AML-193 (cell line): ENCODE measurements at regions not wholly inside any gene's neighbourhood (a gene's known extent, or its start where the extent isn't known, plus 50 kb on each side); places are given as distances from the start of the nearest gene placed in this dataset.
A peak's percentile ranks its signal among the peaks of the same experiment; 100 is the strongest.
"Not testable (repeated sequence)": the region's sequence is repeated elsewhere in the genome, so short reads cannot be mapped to it uniquely, and the experiment has no call there.

Experiments
- DNase-seq, 2 experiments: peaks; one replicate each; lab custom pipeline; 2025; lab: John Stamatoyannopoulos, UW

DNA sequence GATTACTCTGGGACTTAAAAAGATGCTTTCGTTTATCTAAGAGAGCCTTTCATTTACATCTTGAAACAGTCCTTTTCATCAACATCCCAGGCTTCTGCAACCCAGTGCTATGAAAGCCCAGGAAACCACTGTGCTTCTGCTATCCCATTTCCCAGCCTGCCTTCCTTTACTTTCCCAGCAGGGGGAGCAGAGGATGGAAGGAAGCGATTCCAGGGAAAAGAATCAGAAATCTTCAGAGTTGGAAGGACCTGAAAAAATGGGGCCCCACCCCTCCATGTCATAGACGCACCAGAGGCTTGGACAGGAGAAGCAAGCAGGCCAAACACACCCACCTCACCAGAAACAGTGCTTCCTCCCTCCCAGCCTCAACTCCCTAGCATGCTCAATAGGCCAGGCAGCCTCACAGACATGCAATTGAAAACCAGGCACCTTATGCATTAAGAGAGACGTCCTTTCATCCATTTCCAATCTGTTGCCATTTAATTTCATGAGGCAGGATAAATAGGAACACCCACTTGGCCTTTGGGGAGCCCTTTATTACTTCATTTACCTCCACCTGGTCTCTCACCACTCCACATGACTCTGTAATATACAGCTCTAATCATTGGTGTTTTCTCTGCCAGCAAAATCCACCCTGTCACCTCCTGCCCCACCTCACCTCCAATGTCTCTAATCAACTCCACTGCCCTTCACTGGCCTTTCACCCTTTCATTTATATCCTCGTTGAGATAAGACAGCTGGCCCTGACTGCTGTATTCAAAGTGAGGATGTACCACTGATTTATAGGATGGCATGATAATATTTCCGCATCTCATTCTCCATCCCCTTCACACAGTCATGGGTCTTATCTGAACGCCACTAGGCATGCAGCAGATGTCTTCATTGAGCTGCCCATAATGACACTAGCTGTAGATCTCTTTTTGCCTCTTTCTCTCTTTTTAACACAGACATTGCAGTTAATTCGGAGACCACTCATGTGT lies 583.9 kb downstream of the NTRK3 start:
- DNase-seq = no peak

DNA sequence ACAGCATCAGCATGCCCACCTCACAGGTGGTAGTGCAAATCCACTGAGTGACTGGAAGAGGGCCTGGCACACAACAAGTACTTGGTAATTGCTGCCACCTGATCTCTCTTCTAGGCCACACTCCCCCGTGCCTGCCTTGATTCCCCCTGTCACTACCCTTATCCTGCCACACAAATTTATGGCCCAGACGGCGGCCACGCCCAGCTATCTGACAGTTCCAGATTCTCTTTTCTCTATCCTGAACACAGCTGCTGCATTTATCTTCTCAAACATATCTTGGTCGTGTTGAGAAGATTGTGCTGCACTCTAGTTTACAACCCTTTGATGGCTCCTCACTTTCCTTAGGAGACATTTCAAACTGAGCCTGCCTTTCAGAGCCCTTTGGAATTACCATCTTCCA lies 585.2 kb downstream of the NTRK3 start:
- no peak for DNase-seq

DNA sequence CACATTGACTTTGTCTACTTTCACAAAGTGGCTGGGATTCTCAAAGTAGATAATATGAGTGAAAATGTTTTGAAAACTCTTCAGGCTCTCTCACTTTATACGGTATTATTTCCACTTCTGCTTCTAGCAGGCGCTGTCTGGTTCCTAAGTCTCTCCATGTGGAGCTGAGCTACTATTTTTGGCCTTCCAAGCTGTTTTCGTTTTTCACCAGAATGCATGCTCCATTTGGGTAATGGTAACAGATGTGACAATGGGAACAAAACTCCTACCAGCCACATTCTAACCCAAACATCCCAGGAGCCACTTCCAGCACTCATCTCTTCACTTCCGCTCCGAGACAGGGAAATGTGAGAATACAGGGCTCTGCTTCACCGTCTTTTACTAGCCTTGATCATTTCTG lies 586.7 kb downstream of the NTRK3 start:
- DNase-seq = no peak

DNA sequence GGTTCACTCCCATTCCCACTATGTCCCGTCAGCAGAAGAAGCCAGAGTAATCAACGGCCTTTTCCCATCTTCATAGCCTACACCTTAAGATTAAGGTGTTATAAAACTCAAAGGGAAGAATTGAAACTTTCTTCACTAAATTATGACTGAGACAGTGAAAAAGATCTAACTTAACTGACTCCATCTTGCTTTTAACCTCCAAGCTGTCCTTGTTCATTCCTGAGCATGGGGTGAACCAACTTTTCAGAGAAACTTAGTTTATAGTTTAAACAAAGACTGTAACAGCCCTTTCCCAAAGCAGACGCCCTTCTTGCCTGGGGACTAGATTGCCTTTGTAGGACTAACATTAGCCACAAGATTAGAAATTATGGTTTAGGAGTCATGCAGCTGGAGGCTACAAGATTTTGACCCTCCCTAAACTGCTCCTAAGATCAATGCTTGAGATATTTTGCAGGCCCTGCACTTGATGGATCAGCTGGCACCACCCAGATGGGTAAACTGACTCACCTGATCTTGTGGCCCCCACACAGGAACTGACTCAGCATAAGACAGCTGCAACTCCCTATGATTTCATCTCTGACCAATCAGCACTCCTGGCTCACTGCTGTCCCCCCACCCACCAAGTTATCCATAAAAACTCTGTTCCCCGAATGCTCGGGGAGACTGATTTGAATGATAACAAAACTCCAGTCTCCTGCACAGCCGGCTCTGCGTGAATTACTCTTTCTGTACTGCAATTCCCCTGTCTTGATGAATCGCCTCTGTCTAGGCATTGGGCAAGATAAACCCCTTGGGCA lies 587.6 kb downstream of the NTRK3 start:
- DNase-seq = not testable (repeated sequence)

GRCh38 chr15:87667643-87668042 lies 588.9 kb downstream of the NTRK3 start:
- no peak for DNase-seq

GRCh38 chr15:87662575-87662974 lies 594.0 kb downstream of the NTRK3 start:
- no peak for DNase-seq

DNA sequence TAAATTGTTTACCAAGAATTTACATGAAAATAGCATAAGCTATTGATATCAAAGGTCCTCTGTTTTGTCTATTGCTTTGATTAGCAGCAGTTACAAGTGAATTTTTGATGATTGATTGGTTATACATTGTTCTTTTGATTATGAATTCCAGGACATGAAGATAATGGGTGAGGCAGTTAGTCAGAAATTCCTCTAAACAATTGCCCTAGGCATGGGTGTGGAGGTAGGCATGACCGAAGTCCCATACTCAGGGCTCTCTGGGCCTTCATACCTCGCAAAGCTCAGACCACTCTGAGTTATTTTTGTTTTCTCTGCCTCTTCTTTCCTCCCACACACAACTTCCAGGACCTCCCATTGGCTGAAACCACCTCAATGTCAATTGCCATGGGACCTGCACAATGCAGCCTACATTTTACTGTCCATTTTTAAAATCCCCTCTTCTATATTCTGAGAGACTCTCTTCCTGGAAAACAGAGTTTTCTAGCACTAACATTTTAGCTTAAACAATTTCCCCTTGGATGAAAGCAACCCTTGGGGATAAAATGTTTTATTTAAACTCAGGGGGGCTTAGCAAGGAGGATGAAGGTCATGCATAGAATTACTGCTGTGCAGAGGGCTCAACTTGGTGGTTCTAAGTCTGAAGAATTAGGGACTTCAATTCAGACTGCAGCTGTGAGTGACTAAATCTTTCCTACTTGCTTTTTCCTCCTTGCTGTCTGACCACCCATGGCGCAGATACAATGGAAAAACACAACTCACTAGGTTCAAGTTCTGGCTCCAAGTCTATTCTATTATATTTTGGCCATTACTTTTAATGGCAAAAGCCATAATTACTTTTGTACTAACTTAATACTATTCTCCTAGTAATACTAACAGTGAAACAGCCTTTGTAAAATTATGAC lies 594.8 kb downstream of the NTRK3 start:
- DNase-seq = no peak

DNA sequence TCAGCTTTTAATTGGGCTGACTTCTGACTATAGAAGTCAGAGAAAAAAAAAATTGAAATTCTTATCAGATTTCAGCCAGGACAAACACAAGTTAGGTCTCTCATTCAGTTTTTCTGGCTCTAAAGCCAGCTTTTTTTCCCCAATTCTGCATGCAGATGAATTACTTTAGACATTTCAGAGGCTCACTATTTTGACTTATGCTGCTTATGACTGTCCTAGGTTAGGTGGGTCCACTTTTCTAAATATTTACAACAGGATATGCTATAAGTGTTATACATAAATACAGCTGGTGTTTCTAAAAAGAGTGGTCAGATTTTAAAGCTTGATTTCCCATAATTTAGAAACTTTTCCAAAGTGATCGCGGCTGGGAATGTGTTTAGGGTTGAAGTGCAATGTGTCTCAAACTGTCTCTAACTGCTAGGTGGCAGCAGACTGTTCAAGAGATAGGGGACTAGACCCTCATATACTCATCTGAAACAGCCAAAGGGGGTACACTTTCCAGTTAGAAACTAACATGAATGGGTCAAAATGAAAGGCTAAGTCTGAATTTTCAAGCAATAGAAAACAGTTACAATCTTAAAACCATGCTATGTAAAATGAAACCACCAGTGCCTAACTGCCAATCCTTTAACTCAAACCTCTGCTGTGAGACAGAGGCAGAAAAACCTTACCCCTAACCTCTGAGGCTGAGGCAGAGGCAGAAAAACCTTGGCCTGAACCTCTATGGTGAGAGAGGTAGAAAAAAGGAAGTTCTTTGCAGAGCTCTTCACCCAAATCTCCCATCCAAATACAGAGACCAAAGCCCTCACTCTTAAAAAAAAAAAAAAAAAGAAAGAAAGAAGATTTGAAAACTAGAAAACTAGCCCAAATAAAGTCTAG lies 596.0 kb downstream of the NTRK3 start:
- no peak for DNase-seq

GRCh38 chr15:87656372-87656771 lies 600.2 kb downstream of the NTRK3 start:
- DNase-seq = no peak

DNA sequence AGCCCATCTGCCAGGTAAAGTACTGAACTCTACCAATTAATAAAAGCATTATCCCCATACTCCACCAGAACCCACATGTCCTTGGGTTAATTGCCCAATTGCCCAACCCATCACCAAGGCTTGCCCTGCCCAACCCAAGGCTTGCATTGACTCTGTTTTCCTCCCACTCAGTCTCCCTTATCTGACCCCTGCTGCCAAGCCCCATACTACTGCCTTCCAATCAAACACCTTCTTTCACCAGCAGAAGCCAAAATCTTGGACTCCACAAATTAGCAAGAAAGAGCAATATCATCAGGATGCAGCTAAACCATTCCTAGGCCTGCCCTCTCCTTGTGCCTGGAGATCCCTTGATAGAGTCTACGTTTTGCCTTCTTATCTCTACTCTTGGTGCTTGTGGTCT lies 602.9 kb downstream of the NTRK3 start:
- DNase-seq = no peak

GRCh38 chr15:87649175-87649574 lies 607.4 kb downstream of the NTRK3 start:
- no peak for DNase-seq

DNA sequence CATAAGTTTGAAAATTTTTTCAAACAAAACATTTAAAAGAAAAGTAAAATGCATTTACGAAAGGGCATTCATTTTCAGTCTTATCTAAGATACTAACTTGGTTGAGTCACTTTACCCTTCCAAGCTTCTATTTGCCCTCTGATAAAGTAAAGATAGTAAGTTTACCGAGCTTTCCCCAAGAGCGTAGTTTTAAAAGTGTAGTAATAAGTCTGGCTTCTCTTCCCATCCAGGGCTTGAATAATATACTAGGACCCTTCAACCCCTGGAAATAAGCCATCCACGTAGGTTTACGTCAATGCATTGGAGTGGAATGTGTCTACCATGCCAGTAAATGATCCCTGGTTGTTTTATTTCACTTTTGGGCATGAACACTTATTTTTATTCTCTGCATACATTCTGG lies 608.3 kb downstream of the NTRK3 start:
- DNase-seq = no peak

GRCh38 chr15:87645723-87646122 lies 610.8 kb downstream of the NTRK3 start:
- DNase-seq = no peak

DNA sequence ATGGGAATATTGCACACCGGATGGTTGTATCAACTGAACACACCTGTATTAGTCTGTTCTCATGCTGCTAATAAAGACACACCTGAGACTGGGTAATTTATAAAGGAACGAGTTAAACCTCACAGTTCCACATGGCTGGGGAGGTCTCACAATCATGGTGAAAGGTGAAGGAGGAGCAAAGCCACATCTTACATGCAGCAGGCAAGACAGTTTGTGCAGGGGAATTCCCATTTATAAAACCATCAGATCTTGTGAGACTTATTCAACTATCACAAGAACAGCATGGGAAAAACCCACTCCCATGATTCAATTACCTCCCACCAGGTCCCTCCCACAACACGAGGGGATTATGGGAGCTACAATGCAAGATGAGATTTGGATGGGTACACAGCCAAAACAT lies 613.5 kb downstream of the NTRK3 start:
- not testable (repeated sequence) for DNase-seq

DNA sequence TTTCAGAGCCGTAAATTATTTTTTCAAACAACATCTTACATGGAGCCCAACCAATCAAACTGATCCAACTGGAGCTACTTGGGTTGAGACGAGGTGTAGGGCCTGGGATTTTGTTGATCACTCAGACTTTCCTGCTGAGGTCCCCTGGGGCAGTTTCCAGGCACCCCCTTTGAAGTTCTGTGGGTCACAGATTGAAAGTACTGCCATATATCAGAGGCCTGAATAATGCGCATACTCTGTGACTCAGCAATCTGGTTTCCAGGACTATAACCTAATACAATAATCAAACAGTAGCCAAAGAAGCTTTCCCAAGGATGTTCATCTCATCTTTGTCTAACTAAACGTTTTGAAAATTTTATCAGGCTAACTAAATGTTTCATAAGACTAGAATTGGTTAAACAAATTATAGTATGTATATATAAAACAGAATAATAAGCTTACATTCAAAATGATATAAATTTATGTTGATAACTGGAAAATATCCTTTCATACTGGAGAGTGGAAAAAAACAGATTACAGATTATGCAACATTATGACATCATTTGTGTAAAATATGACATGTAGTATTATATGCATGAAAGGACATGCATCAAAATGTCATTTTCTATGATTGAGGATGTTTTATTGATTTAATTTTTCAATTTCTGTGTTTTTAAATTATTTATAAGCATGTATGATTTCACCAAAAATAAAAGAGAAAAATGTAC lies 617.1 kb downstream of the NTRK3 start:
- DNase-seq = no peak

- no peak for DNase-seq
These were observed 617.9 kb downstream of the NTRK3 start for GRCh38 chr15:87638554-87639083.

GRCh38 chr15:87634361-87634760 lies 622.2 kb downstream of the NTRK3 start:
- no peak for DNase-seq

- peak; percentile 8 to 45 for DNase-seq
These were observed 623.0 kb downstream of the NTRK3 start for GRCh38 chr15:87633525-87633924.

DNA sequence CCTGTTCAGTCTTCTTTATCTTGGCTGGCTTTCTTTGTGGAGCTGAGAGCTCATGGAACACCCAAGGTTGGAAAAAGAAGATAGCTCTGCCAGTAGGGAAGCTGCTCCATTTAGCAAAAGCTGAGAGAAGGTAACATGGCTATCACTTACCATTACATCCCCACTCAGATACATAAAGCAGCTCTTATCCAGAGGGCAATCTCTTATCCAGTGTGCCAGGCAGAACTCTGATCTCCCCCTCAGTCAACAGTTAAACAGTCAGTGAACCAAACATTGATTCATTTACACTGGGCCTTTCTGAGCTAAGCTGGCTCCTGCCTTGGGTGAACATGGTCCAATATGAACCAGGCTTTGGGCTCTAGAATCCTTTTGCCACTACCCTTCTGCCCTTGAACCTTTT lies 624.2 kb downstream of the NTRK3 start:
- no peak for DNase-seq

DNA sequence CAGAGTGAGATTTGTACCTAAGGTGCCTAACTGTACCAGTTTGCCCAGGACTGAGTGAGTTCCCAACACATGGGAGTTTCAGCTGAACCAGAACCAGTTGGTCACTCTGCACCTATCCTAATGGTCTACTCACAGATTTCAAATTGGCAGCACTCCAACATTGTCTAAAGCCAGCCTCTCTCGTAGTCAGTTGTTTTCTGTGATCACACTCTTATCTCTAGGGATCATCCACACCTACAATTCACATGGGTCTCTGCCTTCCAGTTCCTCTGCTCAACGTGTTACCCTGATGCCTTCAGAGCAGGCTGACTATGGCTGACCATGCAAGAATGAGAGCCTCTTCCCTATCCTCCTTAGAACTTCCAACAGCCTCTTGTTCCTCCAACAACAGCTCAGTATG lies 624.8 kb downstream of the NTRK3 start:
- no peak for DNase-seq
